MM.1S (cell line): ENCODE measurements at regions not wholly inside any gene's neighbourhood (a gene's known extent, or its start where the extent isn't known, plus 50 kb on each side); places are given as distances from the start of the nearest gene placed in this dataset.
"Not testable (repeated sequence)": the region's sequence is repeated elsewhere in the genome, so short reads cannot be mapped to it uniquely, and the experiment has no call there.

ENCODE experiments used
- DNase-seq: peaks from one replicate; pipeline ENCODE4 v3.0.0-alpha.2; 2015
- H2AFZ ChIP-seq: fragments of 300-600 bp; sonication (generic); 2 replicates; pipeline ENCODE4 v1.6.0; 2016; ENCODE audit warnings: antibody characterized with exemption, low read length
- H3F3A ChIP-seq: fragments of 300-600 bp; sonication (generic); 2 replicates; pipeline ENCODE4 v1.6.1; 2016; ENCODE audit warnings: mild to moderate bottlenecking, antibody characterized with exemption, low read length, moderate library complexity, mixed read lengths; ENCODE audit not compliant: insufficient read depth
- H3K27ac ChIP-seq: fragments of 300-600 bp; sonication (generic); 2 replicates; pipeline ENCODE4 v1.5.1; 2016; ENCODE audit warnings: mild to moderate bottlenecking, low read length
- H3K27me3 ChIP-seq: fragments of 300-600 bp; sonication (generic); replicated peaks from 2 replicates; pipeline ENCODE4 v1.6.0; 2016; ENCODE audit warnings: low read length; ENCODE audit not compliant: insufficient read depth
- H3K36me3 ChIP-seq: fragments of 300-600 bp; sonication (generic); replicated peaks from 2 replicates; pipeline ENCODE4 v1.6.1; 2016; ENCODE audit warnings: mild to moderate bottlenecking, low read length, mixed read lengths; ENCODE audit not compliant: insufficient read depth
- H3K4me1 ChIP-seq: fragments of 300-600 bp; sonication (generic); 2 replicates; pipeline ENCODE4 v1.6.1; 2016; ENCODE audit warnings: low read length, mixed read lengths
- H3K4me2 ChIP-seq: fragments of 300-600 bp; sonication (generic); 2 replicates; pipeline ENCODE4 v1.6.0; 2016; ENCODE audit warnings: low read depth, low read length
- H3K4me3 ChIP-seq: fragments of 300-600 bp; sonication (generic); 2 replicates; pipeline ENCODE4 v1.5.1; 2016; ENCODE audit warnings: low read length, mixed read lengths
- H3K79me2 ChIP-seq: fragments of 300-600 bp; sonication (generic); 2 replicates; pipeline ENCODE4 v1.6.1; 2016; ENCODE audit warnings: mixed run types, low read length, mixed read lengths
- H3K9ac ChIP-seq: fragments of 300-600 bp; sonication (generic); 2 replicates; pipeline ENCODE4 v1.6.1; 2016; ENCODE audit warnings: low read length, mixed read lengths
- H3K9me2 ChIP-seq: fragments of 300-600 bp; sonication (generic); replicated peaks from 2 replicates; pipeline ENCODE4 v1.6.1; 2016; ENCODE audit warnings: mild to moderate bottlenecking, low read length, mixed read lengths; ENCODE audit not compliant: insufficient read depth
- H3K9me3 ChIP-seq: fragments of 300-600 bp; sonication (generic); replicated peaks from 2 replicates; pipeline ENCODE4 v1.6.1; 2016; ENCODE audit warnings: mild to moderate bottlenecking, low read length, mixed read lengths; ENCODE audit not compliant: insufficient read depth
- H4K20me1 ChIP-seq: fragments of 300-600 bp; sonication (generic); 2 replicates; pipeline ENCODE4 v1.6.1; 2016; ENCODE audit warnings: mild to moderate bottlenecking, low read length, moderate library complexity, mixed read lengths; ENCODE audit not compliant: insufficient read depth
- CTCF ChIP-seq: fragments of 300-600 bp; sonication (generic); IDR thresholded peaks from 2 replicates; pipeline ENCODE4 v1.5.1; 2016; ENCODE audit warnings: antibody characterized with exemption, low read length, mixed read lengths
- EZH2 ChIP-seq: fragments of 300-600 bp; sonication (generic); optimal IDR thresholded peaks from 2 replicates; pipeline ENCODE3; 2017; ENCODE audit warnings: low read depth, mild to moderate bottlenecking, antibody characterized with exemption, low read length, mixed read lengths
- EZH2phosphoT487 ChIP-seq: fragments of 300-600 bp; sonication (generic); IDR thresholded peaks from 2 replicates; pipeline ENCODE4 v1.6.1; 2018; ENCODE audit warnings: antibody characterized with exemption, low read length

GRCh38 chr7:29639886-29640595 is 76.4 kb downstream of the PRR15 start:
- H3K9ac ChIP-seq: peak overlapping the region; percentile 78
- peaks cover 41% of the 10 kb centered on the region for H3K4me1 ChIP-seq
- TF ChIP-seq EZH2phosphoT487 (no peak), EZH2 (no peak), CTCF (no peak)
- no peaks in the 10 kb centered on the region for H3K36me3 ChIP-seq
- H4K20me1 ChIP-seq: no peaks in the 10 kb centered on the region
- H3K9me2 ChIP-seq: no peaks in the 10 kb centered on the region
- no peaks in the 10 kb centered on the region for H3K9me3 ChIP-seq
- peaks cover 20% of the 10 kb centered on the region for H3K79me2 ChIP-seq
- DNase-seq: peak; percentile 83
- peak overlapping the region; percentile 97 for H3K4me2 ChIP-seq
- H3F3A ChIP-seq: peaks cover 25% of the 10 kb centered on the region
- H3K27me3 ChIP-seq: no peaks in the 10 kb centered on the region
- H3K4me3 ChIP-seq: peak overlapping the region; percentile 53
- no peak overlapping the region; the same call in 1 of the 2 replicates for H2AFZ ChIP-seq
- H3K27ac ChIP-seq: peak overlapping the region; percentile 98

GRCh38 chr7:29641651-29642050 is 78.0 kb downstream of the PRR15 start:
- H3K27me3 ChIP-seq: no peaks in the 10 kb centered on the region
- peaks cover 25% of the 10 kb centered on the region for H3F3A ChIP-seq
- no peaks in the 10 kb centered on the region for H3K9me3 ChIP-seq
- no peak overlapping the region for H3K9ac ChIP-seq
- H3K4me1 ChIP-seq: peaks cover 46% of the 10 kb centered on the region
- TF ChIP-seq EZH2phosphoT487: no peak
- TF ChIP-seq EZH2: no peak
- TF ChIP-seq CTCF: no peak
- H3K9me2 ChIP-seq: no peaks in the 10 kb centered on the region
- H3K4me2 ChIP-seq: no peak overlapping the region
- no peak for DNase-seq
- no peak overlapping the region for H2AFZ ChIP-seq
- H4K20me1 ChIP-seq: no peaks in the 10 kb centered on the region
- peak overlapping the region; percentile 98; the same call in 1 of the 2 replicates for H3K27ac ChIP-seq
- no peak overlapping the region for H3K4me3 ChIP-seq
- H3K36me3 ChIP-seq: no peaks in the 10 kb centered on the region
- H3K79me2 ChIP-seq: peaks cover 33% of the 10 kb centered on the region

- no peak overlapping the region for H3K4me3 ChIP-seq
- H3K4me2 ChIP-seq: no peak overlapping the region
- peaks cover 28% of the 10 kb centered on the region for H3F3A ChIP-seq
- TF ChIP-seq CTCF (no peak), EZH2 (no peak), EZH2phosphoT487 (no peak)
- no peak overlapping the region for H2AFZ ChIP-seq
- no peak overlapping the region for H3K9ac ChIP-seq
- no peaks in the 10 kb centered on the region for H3K27me3 ChIP-seq
- DNase-seq: no peak
- no peaks in the 10 kb centered on the region for H3K9me3 ChIP-seq
- no peaks in the 10 kb centered on the region for H3K9me2 ChIP-seq
- H3K27ac ChIP-seq: no peak overlapping the region
- peaks cover 56% of the 10 kb centered on the region for H3K4me1 ChIP-seq
- H3K36me3 ChIP-seq: no peaks in the 10 kb centered on the region
- H3K79me2 ChIP-seq: peaks cover 38% of the 10 kb centered on the region
- H4K20me1 ChIP-seq: no peaks in the 10 kb centered on the region
Measured at GRCh38 chr7:29642494-29643155, 79.0 kb downstream of the PRR15 start.

- peaks cover 33% of the 10 kb centered on the region for H3K4me1 ChIP-seq
- H3K36me3 ChIP-seq, H3K4me3 ChIP-seq, DNase-seq, H2AFZ ChIP-seq, H3K9ac ChIP-seq, H4K20me1 ChIP-seq, H3K9me2 ChIP-seq, H3K27ac ChIP-seq, H3K27me3 ChIP-seq, H3K4me2 ChIP-seq, H3K9me3 ChIP-seq: not testable (repeated sequence)
- peaks cover 10% of the 10 kb centered on the region for H3F3A ChIP-seq
- peaks cover 61% of the 10 kb centered on the region for H3K79me2 ChIP-seq
Measured at GRCh38 chr7:29646116-29646515, 82.5 kb downstream of the PRR15 start.
